T-cell (primary cell): ENCODE measurements at regions not wholly inside any gene's neighbourhood (a gene's known extent, or its start where the extent isn't known, plus 50 kb on each side); places are given as distances from the start of the nearest gene placed in this dataset.

ENCODE experiments used
- ATAC-seq, 4 experiments: fragments of 200-7000 bp in 3 of 4; fragments of 150-1000 bp in 1 of 4; cut with Tn5 transposase; replicated peaks in 1 of 4; 1 replicate in 3 of 4; 2 replicates in 1 of 4; pipeline ENCODE4 v1.10.0; 2021; ENCODE audit warnings: moderate library complexity in 3 of 4, mild to moderate bottlenecking in 2 of 4, moderate number of reproducible peaks in 1 of 4
- CTCF ChIA-PET, 2 donors: fragments of 300-600 bp; sonication (Branson Sonifier 250); formaldehyde crosslinking; loops; one replicate each; lab custom pipeline; 2022; ENCODE audit warnings: antibody characterized with exemption in 2 of 2; lab: Charles Lee
- POLR2A ChIA-PET, 2 donors: fragments of 300-600 bp; sonication (Branson Sonifier 250); formaldehyde crosslinking; loops; one replicate each; lab custom pipeline; 2022; ENCODE audit warnings: antibody characterized with exemption in 2 of 2; lab: Charles Lee
- DNase-seq, 35 experiments: peaks; one replicate each; pipeline versions ENCODE4 v3.0.0 to v3.0.0-alpha.2; 2013 to 2023
- H3K27ac ChIP-seq: one replicate; pipeline ENCODE4 v1.5.1; 2013; ENCODE audit warnings: low read length
- H3K27me3 ChIP-seq, 2 experiments: replicated peaks in 1 of 2; 1 replicate in 1 of 2; 2 replicates in 1 of 2; pipeline versions ENCODE4 v1.6.1 to v1.7.0; 2013; ENCODE audit warnings: low read length in 1 of 2, mixed read lengths in 1 of 2; ENCODE audit not compliant: control insufficient read depth in 2 of 2, insufficient read depth in 2 of 2; ENCODE audit errors: extremely low read depth in 1 of 2
- H3K36me3 ChIP-seq, 2 donors: 1 replicate in 1 of 2; 2 replicates in 1 of 2; pipeline versions ENCODE4 v1.6.1 to v1.7.0; 2013; ENCODE audit warnings: low read length in 1 of 2; ENCODE audit not compliant: control insufficient read depth in 2 of 2, insufficient read depth in 1 of 2; ENCODE audit errors: extremely low read depth in 1 of 2
- H3K4me1 ChIP-seq, 2 experiments: 1 replicate in 1 of 2; 2 replicates in 1 of 2; pipeline versions ENCODE4 v1.6.1 to v1.7.0; 2013; ENCODE audit warnings: low read length in 2 of 2, mixed read lengths in 1 of 2; ENCODE audit not compliant: insufficient read depth in 2 of 2, control insufficient read depth in 1 of 2; ENCODE audit errors: extremely low read depth in 1 of 2
- H3K4me3 ChIP-seq, 2 donors: 1 replicate in 1 of 2; 2 replicates in 1 of 2; pipeline versions ENCODE4 v1.5.1 to v1.7.0; 2013; ENCODE audit warnings: mild to moderate bottlenecking in 2 of 2, low read length in 1 of 2, moderate library complexity in 1 of 2; ENCODE audit not compliant: control insufficient read depth in 1 of 2; ENCODE audit errors: extremely low read depth in 1 of 2
- H3K9me3 ChIP-seq: 2 replicates; pipeline ENCODE4 v1.7.0; 2013
- H3K27ac Mint-ChIP-seq, 2 donors: one replicate each; pipeline ENCODE4 v1.8.0; 2020 to 2021; ENCODE audit warnings: mild to moderate bottlenecking in 2 of 2, mixed read lengths in 2 of 2
- H3K27me3 Mint-ChIP-seq, 2 donors: one replicate each; pipeline ENCODE4 v1.8.0; 2021 to 2022; ENCODE audit warnings: mixed read lengths in 2 of 2
- H3K36me3 Mint-ChIP-seq: one replicate; pipeline ENCODE4 v1.8.0; 2021; ENCODE audit warnings: mixed read lengths
- H3K4me1 Mint-ChIP-seq, 3 donors: one replicate each; pipeline ENCODE4 v1.8.0; 2020 to 2022; ENCODE audit warnings: mixed read lengths in 3 of 3, mild to moderate bottlenecking in 1 of 3
- H3K4me3 Mint-ChIP-seq, 3 donors: one replicate each; pipeline ENCODE4 v1.8.0; 2020 to 2022; ENCODE audit warnings: mild to moderate bottlenecking in 3 of 3, mixed read lengths in 3 of 3, moderate library complexity in 3 of 3
- H3K9me3 Mint-ChIP-seq, 3 donors: one replicate each; pipeline ENCODE4 v1.8.0; 2020 to 2022; ENCODE audit warnings: mixed read lengths in 3 of 3
- WGBS: methylation state at CpG from one replicate; pipeline ENCODE4 v1.1.5; 2013; ENCODE audit warnings: missing lambda C conversion rate; ENCODE audit not compliant: insufficient coverage; 5-methylcytosine and 5-hydroxymethylcytosine counted together

DNA sequence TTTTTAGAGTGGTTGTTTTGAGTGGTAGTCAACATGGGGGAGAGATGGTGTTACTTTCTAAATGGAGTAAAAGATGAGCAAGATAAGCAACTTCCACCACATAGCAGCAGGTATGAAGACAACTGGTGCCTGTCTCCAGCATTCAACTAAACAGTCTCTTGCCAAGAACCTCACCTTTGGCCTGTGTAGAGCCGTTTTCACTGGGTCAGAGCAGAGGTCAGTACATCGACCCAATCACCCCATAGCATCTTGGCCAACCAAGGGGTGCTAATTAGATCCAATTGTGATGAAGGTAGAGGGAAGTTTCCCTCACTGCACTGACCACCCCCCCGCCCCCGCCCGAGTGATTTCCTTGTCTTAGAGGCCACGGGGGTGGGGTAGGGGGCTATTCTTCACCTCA lies 188.2 kb downstream of the BLID start:
- ChIA-PET CTCF (no interaction called here), POLR2A (no interaction called here)
- no peaks in the 10 kb centered on the region for H3K9me3 ChIP-seq
- H3K27ac ChIP-seq, result no peak overlapping the region
- ATAC-seq (no peak), DNase-seq (no peak)
- peaks cover 2 to 7% of the 10 kb centered on the region in 2 experiments for H3K27me3 ChIP-seq
- Mint-ChIP-seq H3K4me3 (no peak overlapping the region), H3K27me3 (peaks cover 9 to 17% of the 10 kb centered on the region in 2 donors), H3K9me3 (no peaks in the 10 kb centered on the region), H3K4me1 (no peaks in the 10 kb centered on the region), H3K36me3 (no peaks in the 10 kb centered on the region), H3K27ac (no peak overlapping the region)
- no CpG with 5 or more reads among the region's 6 CpGs for WGBS
- no peak overlapping the region for H3K4me3 ChIP-seq
- no peaks in the 10 kb centered on the region for H3K36me3 ChIP-seq
- H3K4me1 ChIP-seq, result no peaks in the 10 kb centered on the region

DNA sequence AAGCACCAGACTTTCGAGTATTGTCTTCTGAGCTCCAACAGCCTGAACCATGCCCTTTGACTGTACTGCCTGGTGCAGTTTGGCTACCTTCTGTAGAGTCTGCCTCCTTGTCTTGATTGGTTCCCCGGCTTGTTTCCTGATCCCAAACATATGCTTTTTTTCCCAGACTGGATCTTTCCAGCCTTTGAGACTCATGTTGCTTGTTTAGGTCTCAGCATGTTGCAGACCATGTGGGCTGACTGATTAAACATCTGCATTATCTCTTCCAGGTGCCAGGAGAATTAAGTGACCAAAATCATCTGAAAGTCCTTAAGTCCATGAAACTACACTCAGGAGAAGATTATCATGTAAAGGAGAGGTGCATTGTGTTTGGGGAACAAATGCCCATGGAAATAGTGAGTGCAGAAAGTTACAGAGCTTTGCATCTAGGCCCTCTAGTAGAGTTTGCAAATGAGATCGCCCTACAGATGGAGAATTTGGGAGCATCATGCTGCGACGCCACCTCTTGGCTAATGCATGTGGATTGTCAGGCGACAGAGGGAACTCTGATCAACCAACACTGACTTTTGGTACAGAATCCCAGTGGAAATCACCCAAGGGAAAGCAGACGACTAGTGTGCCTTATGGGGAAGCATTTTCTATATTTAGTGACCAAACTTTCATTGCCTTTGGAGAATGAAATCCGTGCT lies 188.8 kb downstream of the BLID start:
- ATAC-seq (no peak), DNase-seq (no peak)
- H3K27ac Mint-ChIP-seq, result no peak overlapping the region
- H3K27ac ChIP-seq, result no peak overlapping the region
- H3K27me3 Mint-ChIP-seq, result peaks cover 4 to 12% of the 10 kb centered on the region in 2 donors
- H3K9me3 Mint-ChIP-seq, result no peaks in the 10 kb centered on the region
- no peaks in the 10 kb centered on the region for H3K4me1 Mint-ChIP-seq
- ChIA-PET POLR2A (no interaction called here), CTCF (no interaction called here)
- no peak overlapping the region for H3K4me3 ChIP-seq
- no peak overlapping the region for H3K4me3 Mint-ChIP-seq
- no peaks in the 10 kb centered on the region for H3K9me3 ChIP-seq
- no peaks in the 10 kb centered on the region for H3K4me1 ChIP-seq
- H3K36me3 Mint-ChIP-seq, result no peaks in the 10 kb centered on the region
- peaks cover 2 to 7% of the 10 kb centered on the region in 2 experiments for H3K27me3 ChIP-seq
- WGBS, result 81% methylated on average over 3 of the region's 8 CpGs
- H3K36me3 ChIP-seq, result no peaks in the 10 kb centered on the region

DNA sequence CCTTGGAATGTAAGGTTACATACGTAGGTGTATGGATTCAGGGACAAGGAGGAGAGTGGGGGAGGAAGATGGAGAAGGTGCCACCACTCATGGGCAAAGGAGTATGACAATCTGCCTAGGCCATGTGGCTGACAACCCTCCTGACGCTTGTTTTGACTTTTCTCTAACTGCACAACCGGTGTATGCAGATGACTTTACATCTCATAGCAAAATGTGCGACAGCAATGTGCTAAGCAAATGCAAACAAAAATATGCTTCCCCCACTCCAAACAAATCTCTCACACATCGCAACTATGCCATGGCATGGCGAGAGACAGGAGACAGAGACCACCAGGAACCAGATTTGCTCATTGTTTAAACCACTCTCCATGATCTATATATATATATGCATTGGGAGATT lies 191.8 kb downstream of the BLID start:
- 91% methylated on average over 4 of the region's 6 CpGs for WGBS
- Mint-ChIP-seq H3K4me3 (no peak overlapping the region), H3K36me3 (no peaks in the 10 kb centered on the region), H3K4me1 (no peaks in the 10 kb centered on the region), H3K27ac (no peak overlapping the region), H3K27me3 (peaks cover 0 to 14% of the 10 kb centered on the region in 2 donors), H3K9me3 (peaks cover 0 to 3% (median 0%) of the 10 kb centered on the region in 3 donors)
- DNase-seq (no peak), ATAC-seq (no peak)
- H3K27ac ChIP-seq, result no peak overlapping the region
- no peaks in the 10 kb centered on the region for H3K9me3 ChIP-seq
- no peaks in the 10 kb centered on the region for H3K4me1 ChIP-seq
- no peaks in the 10 kb centered on the region for H3K36me3 ChIP-seq
- ChIA-PET CTCF (no interaction called here), POLR2A (no interaction called here)
- peaks cover 0 to 4% of the 10 kb centered on the region in 2 experiments for H3K27me3 ChIP-seq
- no peak overlapping the region for H3K4me3 ChIP-seq

DNA sequence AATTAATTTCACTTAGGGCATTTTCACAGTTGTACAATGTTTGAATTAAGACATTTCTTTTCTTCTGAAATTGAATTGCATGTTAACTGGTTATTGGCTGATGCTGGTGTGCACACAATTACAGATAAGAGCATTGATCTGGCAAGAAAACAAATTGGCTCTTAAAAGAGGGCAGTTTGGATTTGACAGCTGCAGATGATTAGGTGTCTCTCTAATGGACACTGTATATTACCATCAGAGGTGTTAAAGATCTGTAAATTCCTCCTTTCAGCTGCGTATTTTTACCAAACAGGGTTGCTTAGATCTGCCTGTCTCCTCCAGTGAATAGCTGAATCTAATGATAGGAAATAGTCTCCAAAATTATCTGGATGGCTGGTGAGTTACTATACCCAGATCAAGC lies 198.5 kb downstream of the BLID start:
- Histone ChIP-seq H3K4me1 (no peaks in the 10 kb centered on the region), H3K9me3 (no peaks in the 10 kb centered on the region), H3K4me3 (no peak overlapping the region), H3K27me3 (peaks cover 0 to 2% of the 10 kb centered on the region in 2 experiments), H3K27ac (no peak overlapping the region), H3K36me3 (no peaks in the 10 kb centered on the region)
- Mint-ChIP-seq H3K4me3 (no peak overlapping the region), H3K4me1 (no peaks in the 10 kb centered on the region), H3K36me3 (no peaks in the 10 kb centered on the region), H3K27ac (no peak overlapping the region), H3K9me3 (peaks cover 0 to 3% (median 0%) of the 10 kb centered on the region in 3 donors), H3K27me3 (peaks cover 0 to 6% of the 10 kb centered on the region in 2 donors)
- ChIA-PET POLR2A (no interaction called here), CTCF (no interaction called here)
- WGBS, result no CpG with 5 or more reads among the region's 1 CpG
- ATAC-seq, result no peak
- DNase-seq, result no peak

DNA sequence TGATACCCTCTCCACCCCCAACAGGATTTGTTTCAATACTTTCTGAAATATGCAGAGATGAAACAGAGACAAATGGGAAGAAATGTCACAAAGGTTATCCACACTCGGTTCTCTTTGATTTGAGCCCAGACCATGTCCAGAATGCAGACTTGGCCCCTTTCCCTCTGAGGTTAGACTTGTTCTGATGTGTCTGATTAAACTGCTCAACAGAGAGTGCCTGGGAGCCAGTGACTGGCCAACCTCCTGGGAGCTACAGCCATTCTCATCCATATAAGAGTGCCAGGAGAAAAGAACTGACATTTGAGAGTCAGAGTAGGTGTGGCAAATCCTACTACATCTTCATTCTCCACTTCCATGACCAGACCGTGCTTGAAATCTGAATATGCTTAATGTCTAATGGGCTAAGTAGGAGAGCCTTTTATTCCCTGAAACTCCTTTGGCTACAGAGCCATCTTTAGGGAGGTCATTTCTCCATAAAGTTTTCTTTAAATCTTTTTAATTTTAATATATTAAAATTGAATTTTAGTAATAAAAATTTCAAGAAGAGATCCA lies 201.4 kb downstream of the BLID start:
- Histone ChIP-seq H3K4me3 (no peak overlapping the region), H3K9me3 (no peaks in the 10 kb centered on the region), H3K36me3 (no peaks in the 10 kb centered on the region), H3K4me1 (no peaks in the 10 kb centered on the region), H3K27me3 (peaks cover 0 to 2% of the 10 kb centered on the region in 2 experiments), H3K27ac (no peak overlapping the region)
- no peak for DNase-seq
- no peak overlapping the region for H3K27ac Mint-ChIP-seq
- no peaks in the 10 kb centered on the region for H3K9me3 Mint-ChIP-seq
- H3K4me3 Mint-ChIP-seq, result no peak overlapping the region
- ATAC-seq, result no peak
- 80% methylated on average over 1 of the region's 2 CpGs for WGBS
- CTCF ChIA-PET, result no interaction called here
- H3K36me3 Mint-ChIP-seq, result no peaks in the 10 kb centered on the region
- POLR2A ChIA-PET, result interaction anchor here in 1 of 2 donors (0.9 kb wide), 1 partner anchor 27 kb away, joined by 3 read pairs; no protein-coding TSS in a partner anchor
- peaks cover 4 to 6% of the 10 kb centered on the region in 2 donors for H3K27me3 Mint-ChIP-seq
- no peaks in the 10 kb centered on the region for H3K4me1 Mint-ChIP-seq

DNA sequence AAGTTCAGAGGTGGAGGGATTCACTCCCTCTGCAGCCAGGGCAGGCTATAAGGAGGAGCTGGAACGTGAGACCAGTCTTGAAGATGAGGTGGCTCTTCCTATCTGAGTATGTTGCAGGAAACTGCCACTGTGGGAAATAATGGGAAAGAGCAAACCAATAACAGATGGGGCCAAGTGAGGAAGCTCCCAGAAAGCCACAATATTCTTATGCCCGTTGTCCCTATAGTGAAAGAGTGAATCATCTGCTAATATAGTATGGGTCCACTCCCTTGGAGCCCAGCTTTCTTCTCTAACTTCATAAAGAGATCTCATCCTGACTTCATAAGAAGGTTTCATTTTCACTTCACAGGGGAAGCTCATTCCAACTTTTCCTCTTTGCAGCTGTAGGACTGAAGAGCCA lies 206.4 kb downstream of the BLID start:
- CTCF ChIA-PET, result no interaction called here
- no peaks in the 10 kb centered on the region for H3K9me3 Mint-ChIP-seq
- no peak overlapping the region for H3K27ac Mint-ChIP-seq
- Histone ChIP-seq H3K9me3 (no peaks in the 10 kb centered on the region), H3K27me3 (peaks cover 0 to 8% of the 10 kb centered on the region in 2 experiments), H3K27ac (no peak overlapping the region), H3K4me3 (no peak overlapping the region), H3K4me1 (no peaks in the 10 kb centered on the region), H3K36me3 (no peaks in the 10 kb centered on the region)
- H3K4me1 Mint-ChIP-seq, result peaks cover 0 to 3% (median 0%) of the 10 kb centered on the region in 3 donors
- POLR2A ChIA-PET, result no interaction called here
- H3K4me3 Mint-ChIP-seq, result no peak overlapping the region
- no CpG with 5 or more reads among the region's 2 CpGs for WGBS
- no peak for ATAC-seq
- H3K27me3 Mint-ChIP-seq, result peaks cover 17 to 24% of the 10 kb centered on the region in 2 donors
- no peaks in the 10 kb centered on the region for H3K36me3 Mint-ChIP-seq
- no peak for DNase-seq
